Myocyte (in vitro differentiated cells): ENCODE measurements at regions not wholly inside any gene's neighbourhood (a gene's known extent, or its start where the extent isn't known, plus 50 kb on each side); places are given as distances from the start of the nearest gene placed in this dataset.

Experiments
- DNase-seq: peaks from one replicate; pipeline ENCODE4 v3.0.0-alpha.2; 2012; ENCODE audit warnings: low read depth

DNA sequence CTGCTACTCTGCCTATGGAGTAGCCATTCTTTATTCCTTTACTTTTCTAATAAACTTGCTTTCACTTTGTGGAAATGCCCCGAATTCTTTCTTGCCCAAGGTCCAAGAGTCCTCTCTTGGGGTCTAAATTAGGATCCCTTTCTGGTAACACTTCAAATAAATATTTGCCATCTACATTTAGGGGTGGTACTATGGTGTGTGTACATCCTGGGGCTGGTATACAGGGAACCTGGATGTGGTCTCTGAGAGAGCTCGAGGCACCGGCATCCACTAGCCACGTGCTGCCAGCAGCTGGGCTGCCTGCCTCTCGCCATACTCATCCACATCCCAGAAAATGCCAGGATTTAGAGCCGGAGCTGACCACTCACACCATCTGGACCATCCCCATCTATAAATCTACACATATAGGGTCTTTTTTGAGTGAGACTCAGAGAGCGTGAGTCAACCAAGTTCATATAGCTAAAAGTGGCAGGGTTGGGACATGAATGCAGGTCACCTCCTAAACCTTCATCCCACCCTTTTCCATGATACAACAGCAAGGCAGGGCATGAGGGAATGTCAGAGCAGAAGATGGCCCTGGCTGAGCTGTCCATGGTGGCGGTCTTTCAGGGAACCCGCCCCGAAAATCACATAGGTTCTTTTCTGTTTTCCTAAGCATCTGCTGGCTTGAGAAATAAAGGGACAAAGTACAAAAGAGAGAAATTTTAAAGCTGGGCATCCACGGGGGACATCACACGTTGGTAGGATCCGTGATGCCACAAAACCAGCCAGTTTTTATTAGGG, 76.6 kb upstream of the F3 start:
- DNase-seq, result no peak

DNA sequence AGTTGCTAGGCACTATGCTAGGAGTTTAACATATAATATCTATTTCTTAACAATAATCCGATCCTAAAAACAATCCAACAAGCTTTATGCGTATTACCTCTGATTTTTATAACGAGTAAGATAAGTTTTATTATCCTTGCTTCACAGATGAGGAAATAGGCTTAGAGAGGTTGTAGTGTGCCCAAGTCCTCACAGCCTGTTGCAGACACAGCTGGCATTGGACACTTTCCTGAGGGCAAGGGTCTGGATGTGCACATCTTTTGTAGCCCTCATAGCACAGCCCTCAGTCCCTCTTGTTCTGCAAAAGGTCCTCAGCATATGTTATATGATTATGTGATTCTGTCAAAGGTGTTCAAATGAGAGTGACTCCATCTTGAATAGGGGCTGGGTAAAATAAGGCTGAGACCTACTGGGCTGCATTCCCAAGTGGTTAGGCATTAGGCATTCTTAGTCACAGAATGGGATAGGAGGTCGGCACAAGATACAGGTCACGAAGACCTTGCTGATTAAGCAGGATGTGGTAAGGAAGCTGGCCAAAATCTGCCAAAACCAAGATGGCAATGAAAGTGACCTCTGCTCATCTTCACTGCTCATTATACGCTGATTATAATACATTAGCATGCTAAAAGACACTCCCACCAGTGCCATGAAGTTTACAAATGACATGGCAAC, 75.7 kb upstream of the F3 start:
- peak; percentile 18 for DNase-seq

- DNase-seq, result no peak
These were observed 74.9 kb upstream of the F3 start for GRCh38 chr1:94616506-94616905.

- DNase-seq, result no peak
These were observed 73.4 kb upstream of the F3 start for GRCh38 chr1:94614996-94615395.

GRCh38 chr1:94614168-94614815, 72.7 kb upstream of the F3 start:
- DNase-seq, result no peak

GRCh38 chr1:94612525-94613204, 71.1 kb upstream of the F3 start:
- no peak for DNase-seq

GRCh38 chr1:94611681-94612475, 70.3 kb upstream of the F3 start:
- DNase-seq, result no peak

- no peak for DNase-seq
These were observed 68.1 kb upstream of the F3 start for GRCh38 chr1:94609619-94610018.

DNA sequence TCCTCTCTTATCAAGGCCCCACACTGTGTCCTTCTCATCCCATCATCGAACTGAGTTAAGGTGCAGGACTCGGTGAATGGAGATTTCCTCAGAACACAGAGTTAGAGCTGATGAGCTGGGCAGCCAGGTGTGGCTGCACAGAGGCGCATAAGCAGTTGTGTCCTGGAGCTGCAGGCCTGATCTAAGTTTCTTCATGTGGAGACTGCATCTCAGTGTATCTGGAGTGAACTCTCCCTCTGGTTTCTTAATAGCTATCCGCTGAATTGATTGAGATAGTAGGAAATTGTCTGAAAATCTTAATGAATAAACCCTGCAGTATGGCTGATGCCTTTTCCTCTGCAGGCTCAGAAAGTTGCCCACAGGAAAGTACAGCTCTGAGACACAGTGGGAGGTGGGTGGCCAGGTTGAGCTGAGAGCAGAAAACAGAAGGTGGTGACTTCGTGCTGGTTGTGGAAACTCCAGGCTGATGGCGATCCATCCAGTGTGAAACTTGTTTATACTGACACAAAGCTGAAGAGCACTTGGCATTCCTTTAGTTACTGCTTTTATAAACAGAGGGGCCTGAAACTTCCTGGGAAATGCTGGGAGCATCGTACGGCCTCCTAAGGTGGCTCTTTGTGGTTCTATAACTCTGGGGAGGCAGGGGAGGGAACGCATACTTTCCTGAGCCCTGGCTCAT, 67.4 kb upstream of the F3 start:
- no peak for DNase-seq

- no peak for DNase-seq
These were observed 66.7 kb upstream of the F3 start for GRCh38 chr1:94608142-94608851.

DNA sequence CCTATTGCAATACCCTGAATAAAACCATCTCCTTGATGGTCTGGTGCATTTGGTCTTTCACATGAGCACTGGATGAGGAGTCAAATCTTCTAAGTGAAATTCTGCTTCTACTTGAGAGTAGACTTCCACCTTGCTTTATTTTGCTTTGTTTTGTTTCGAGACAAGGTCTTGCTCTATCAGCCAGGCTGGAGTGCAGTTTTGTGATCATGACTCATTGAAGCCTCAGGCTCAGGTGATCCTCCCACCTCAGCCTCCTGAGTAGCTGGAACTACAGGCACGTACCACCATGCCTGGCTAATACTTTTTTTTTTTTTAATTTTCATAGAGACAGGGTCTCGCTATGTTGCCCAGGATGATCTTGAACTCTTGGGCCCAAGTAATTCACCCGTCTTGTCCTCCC, 65.8 kb upstream of the F3 start:
- DNase-seq, result no peak

GRCh38 chr1:94606471-94606870, 64.9 kb upstream of the F3 start:
- DNase-seq, result no peak

DNA sequence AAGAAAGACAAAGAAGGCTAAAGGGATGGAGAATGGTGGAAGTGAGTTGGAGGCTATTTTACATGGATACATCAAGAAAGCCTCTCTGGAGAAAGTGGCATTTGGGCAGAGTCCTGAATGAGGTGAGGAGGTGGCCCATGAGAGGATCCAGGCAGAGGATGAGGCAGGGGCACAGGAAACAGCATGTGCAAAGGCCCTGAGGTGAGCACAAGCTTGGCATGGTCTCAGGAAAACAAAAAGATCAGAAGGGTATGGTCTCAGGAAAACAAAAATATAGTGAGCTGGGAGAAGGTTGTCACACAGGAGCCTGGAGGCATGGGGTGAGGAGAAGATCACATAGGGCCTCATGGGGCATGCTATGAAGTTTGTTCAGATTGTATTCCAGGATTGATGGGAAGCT, 62.1 kb upstream of the F3 start:
- DNase-seq, result no peak

GRCh38 chr1:94602802-94603625, 61.5 kb upstream of the F3 start:
- DNase-seq, result no peak

GRCh38 chr1:94602316-94602715, 60.8 kb upstream of the F3 start:
- DNase-seq, result no peak

GRCh38 chr1:94600556-94600955, 59.0 kb upstream of the F3 start:
- DNase-seq, result no peak

- DNase-seq, result peak; percentile 52
These were observed 57.7 kb upstream of the F3 start for GRCh38 chr1:94599095-94599813.

GRCh38 chr1:94597701-94598100, 56.1 kb upstream of the F3 start:
- peak; percentile 25 for DNase-seq
